Transverse colon (tissue), 4 donors: ENCODE measurements at regions not wholly inside any gene's neighbourhood (a gene's known extent, or its start where the extent isn't known, plus 50 kb on each side); places are given as distances from the start of the nearest gene placed in this dataset.

Source experiments
- CTCF ChIP-seq, 5 experiments: fragments of 200-600 bp in 3 of 5; fragments of 450-650 bp in 2 of 5; sonication (generic) in 3 of 5; IDR thresholded peaks; 1 replicate in 2 of 5; 2 replicates in 3 of 5; pipeline ENCODE4 v1.5.1; 2016 to 2017; ENCODE audit warnings: antibody characterized with exemption in 5 of 5, inconsistent platforms in 3 of 5, mild to moderate bottlenecking in 2 of 5, moderate library complexity in 1 of 5
- POLR2AphosphoS5 ChIP-seq, 3 donors: sonication (generic); formaldehyde crosslinking; IDR thresholded peaks; one replicate each; pipeline ENCODE4 v1.6.1; 2016; ENCODE audit warnings: antibody characterized with exemption in 3 of 3

DNA sequence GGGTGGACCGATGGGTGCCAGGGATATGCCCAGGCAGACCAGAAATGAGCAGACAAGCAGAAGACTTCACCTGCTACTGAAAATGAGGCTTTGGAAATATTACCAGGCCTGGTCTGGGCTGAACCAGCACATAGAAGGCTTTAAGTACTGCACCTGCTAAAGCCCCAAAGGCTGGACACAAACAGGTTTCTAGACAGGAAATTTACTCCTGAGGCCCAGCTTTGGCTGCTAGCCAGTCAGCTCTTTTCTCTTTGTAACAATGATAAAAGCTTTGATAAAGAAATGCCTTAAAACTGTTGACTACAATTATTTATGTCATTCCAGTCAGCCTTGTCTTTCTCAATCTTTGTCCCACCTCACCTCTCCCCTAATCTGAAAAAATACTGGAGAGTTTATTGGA is 228.9 kb upstream of the EGLN3 start:
- TF ChIP-seq CTCF (IDR thresholded peaks at IDR 0.05), result no peak
- no peak for TF ChIP-seq POLR2AphosphoS5 (IDR thresholded peaks at IDR 0.05)
